HG02943 (cell line): ENCODE measurements at regions not wholly inside any gene's neighbourhood (a gene's known extent, or its start where the extent isn't known, plus 50 kb on each side); places are given as distances from the start of the nearest gene placed in this dataset.
"Not testable (repeated sequence)": the region's sequence is repeated elsewhere in the genome, so short reads cannot be mapped to it uniquely, and the experiment has no call there.

ENCODE experiments used
- ATAC-seq: cut with Tn5 transposase; IDR thresholded peaks from one replicate; pipeline ENCODE4 v1.9.1; 2021; ENCODE audit warnings: mild to moderate bottlenecking, low read depth, moderate library complexity; ENCODE audit not compliant: unreplicated experiment

- no peak for ATAC-seq
These were observed 159.8 kb downstream of the DPY19L2 start for GRCh38 chr12:63508543-63508942.

GRCh38 chr12:63499567-63499966, 168.7 kb downstream of the DPY19L2 start:
- no peak for ATAC-seq

- ATAC-seq: no peak
These were observed 170.1 kb downstream of the DPY19L2 start for GRCh38 chr12:63498239-63498638.

- ATAC-seq: no peak
These were observed 171.6 kb downstream of the DPY19L2 start for GRCh38 chr12:63496654-63497053.

GRCh38 chr12:63495974-63496373, 172.3 kb downstream of the DPY19L2 start:
- ATAC-seq: no peak

GRCh38 chr12:63493357-63493756, 174.9 kb downstream of the DPY19L2 start:
- not testable (repeated sequence) for ATAC-seq

GRCh38 chr12:63480186-63480585, 188.1 kb downstream of the DPY19L2 start:
- no peak for ATAC-seq

- ATAC-seq: no peak
These were observed 198.1 kb downstream of the DPY19L2 start for GRCh38 chr12:63470161-63470560.

GRCh38 chr12:63467951-63468350, 200.3 kb downstream of the DPY19L2 start:
- ATAC-seq: no peak

GRCh38 chr12:63457857-63458256, 210.4 kb downstream of the DPY19L2 start:
- ATAC-seq: no peak

- no peak for ATAC-seq
These were observed 210.9 kb downstream of the DPY19L2 start for GRCh38 chr12:63457428-63457827.

GRCh38 chr12:63450816-63451215, 217.5 kb downstream of the DPY19L2 start:
- ATAC-seq: no peak

- no peak for ATAC-seq
These were observed 218.0 kb downstream of the DPY19L2 start for GRCh38 chr12:63450334-63450733.

- no peak for ATAC-seq
These were observed 222.9 kb downstream of the DPY19L2 start for GRCh38 chr12:63445224-63445880.

GRCh38 chr12:63440048-63440447, 228.2 kb downstream of the DPY19L2 start:
- ATAC-seq: no peak

GRCh38 chr12:63434384-63434783, 233.9 kb downstream of the DPY19L2 start:
- not testable (repeated sequence) for ATAC-seq

GRCh38 chr12:63427969-63428368, 240.3 kb downstream of the DPY19L2 start:
- ATAC-seq: not testable (repeated sequence)

GRCh38 chr12:63427029-63427428, 241.3 kb downstream of the DPY19L2 start:
- not testable (repeated sequence) for ATAC-seq

GRCh38 chr12:63424671-63425070, 243.6 kb downstream of the DPY19L2 start:
- no peak for ATAC-seq

GRCh38 chr12:63423839-63424238, 244.5 kb downstream of the DPY19L2 start:
- no peak for ATAC-seq

GRCh38 chr12:63420206-63420644, 248.1 kb downstream of the DPY19L2 start:
- ATAC-seq: peak; percentile 97

GRCh38 chr12:63419154-63419553, 249.1 kb downstream of the DPY19L2 start:
- ATAC-seq: no peak

- ATAC-seq: no peak
These were observed 251.5 kb downstream of the DPY19L2 start for GRCh38 chr12:63416788-63417187.
